ENCODE measurements at regions not wholly inside any gene's neighbourhood (a gene's known extent, or its start where the extent isn't known, plus 50 kb on each side); places are given as distances from the start of the nearest gene placed in this dataset.
"Not testable (repeated sequence)": the region's sequence is repeated elsewhere in the genome, so short reads cannot be mapped to it uniquely, and the experiment has no call there.

DNA sequence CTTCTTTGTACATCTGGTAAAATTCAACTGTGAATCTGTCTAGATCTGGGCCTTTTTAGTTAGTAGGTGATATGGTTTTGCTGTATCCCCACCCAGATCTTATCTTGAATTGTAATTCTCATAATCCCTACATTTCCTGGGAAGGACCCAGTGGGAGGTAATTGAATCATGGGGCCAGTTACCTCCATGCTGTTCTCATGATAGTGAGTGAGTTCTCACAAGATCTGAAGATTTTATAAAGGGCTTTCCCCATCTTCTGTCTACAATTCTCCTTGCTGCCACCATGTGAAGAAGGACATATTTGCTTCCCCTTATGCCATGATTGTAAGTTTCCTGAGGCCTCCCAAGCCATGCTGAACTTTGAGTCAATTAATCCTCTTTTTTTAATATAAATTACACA lies 410.4 kb upstream of the EPHA7 start:
- not testable (repeated sequence) for DNase-seq (ENCODE audit: low read depth); H3K4me3 ChIP-seq (ENCODE audit: low read depth, low read length)

- TF ChIP-seq CTCF (IDR thresholded peaks at IDR 0.05; ENCODE audit: insufficient read depth, low read depth, low read length, missing control alignments): no peak
- no peak for DNase-seq (ENCODE audit: low read depth)
These were observed 409.6 kb upstream of the EPHA7 start for GRCh38 chr6:93829009-93829408.

GRCh38 chr6:93828553-93828952 lies 409.2 kb upstream of the EPHA7 start:
- TF ChIP-seq CTCF (IDR thresholded peaks at IDR 0.05; ENCODE audit: insufficient read depth, low read depth, low read length, missing control alignments): no peak
- DNase-seq (ENCODE audit: low read depth): no peak
- no peak overlapping the region for H3K4me3 ChIP-seq (ENCODE audit: low read depth, low read length)

More at GRCh38 chr6:93829009-93829408, 409.6 kb upstream of the EPHA7 start:
- no peak overlapping the region for H3K4me3 ChIP-seq (ENCODE audit: low read depth, low read length)

DNA sequence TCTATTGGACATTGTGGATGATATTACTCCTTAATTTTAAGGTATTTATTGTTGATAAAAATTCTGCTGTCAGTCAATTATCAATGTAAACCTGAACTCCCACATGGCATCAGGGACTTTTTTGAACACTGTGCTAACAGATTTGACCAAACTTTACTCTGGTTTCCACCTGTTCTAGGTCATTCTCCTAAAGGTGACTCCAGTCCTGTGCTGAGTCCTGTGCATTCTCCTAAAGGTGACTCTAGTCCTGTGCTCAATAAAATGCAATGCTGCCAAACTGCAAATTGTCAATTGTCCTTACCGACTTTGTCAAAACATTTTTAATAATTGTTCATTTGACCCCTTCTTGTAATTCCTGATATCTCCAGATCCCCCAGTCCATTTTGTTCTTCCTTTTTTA lies 408.4 kb upstream of the EPHA7 start:
- TF ChIP-seq CTCF (IDR thresholded peaks at IDR 0.05; ENCODE audit: insufficient read depth, low read depth, low read length, missing control alignments): no peak
- no peak overlapping the region for H3K4me3 ChIP-seq (ENCODE audit: low read depth, low read length)
- DNase-seq (ENCODE audit: low read depth): no peak

DNA sequence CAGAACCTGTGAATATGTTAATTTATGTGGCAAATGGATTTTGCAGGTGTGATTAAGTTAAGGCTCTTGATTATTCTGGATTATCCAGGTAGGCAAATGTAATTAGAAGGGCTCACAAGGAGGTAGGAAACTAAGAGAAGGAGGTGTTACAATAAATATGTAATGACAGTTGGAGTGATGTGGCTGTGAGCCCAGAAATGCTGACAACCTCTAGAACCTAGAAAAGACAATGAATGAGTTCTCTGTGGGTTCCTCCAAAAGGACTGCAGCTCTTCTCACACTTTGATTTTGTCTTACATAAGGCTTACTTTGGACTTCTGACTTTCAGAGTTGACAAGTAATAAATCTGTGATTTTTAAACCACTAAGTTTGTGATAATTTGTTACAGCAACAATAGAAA lies 406.6 kb upstream of the EPHA7 start:
- DNase-seq (ENCODE audit: low read depth): no peak
- no peak for TF ChIP-seq CTCF (IDR thresholded peaks at IDR 0.05; ENCODE audit: insufficient read depth, low read depth, low read length, missing control alignments)
- no peak overlapping the region for H3K4me3 ChIP-seq (ENCODE audit: low read depth, low read length)

DNA sequence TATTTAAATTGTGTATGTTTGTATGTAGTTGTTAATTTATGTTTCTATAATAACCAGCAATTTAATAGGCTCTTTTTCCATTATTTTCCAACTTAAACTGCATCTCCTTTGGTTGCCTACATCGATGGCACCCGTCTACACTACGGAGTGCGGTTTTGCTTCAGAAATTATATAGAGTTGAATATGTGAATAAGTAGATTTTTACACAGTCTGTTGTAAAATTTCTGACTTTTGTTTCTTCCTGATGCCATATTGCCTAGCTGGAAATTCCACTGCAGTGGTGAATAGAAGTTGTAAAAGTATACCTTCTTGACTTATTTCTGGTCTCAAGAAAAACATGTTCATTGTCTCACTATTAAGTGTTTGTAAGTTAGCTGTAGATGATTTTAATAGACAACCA lies 404.1 kb upstream of the EPHA7 start:
- DNase-seq (ENCODE audit: low read depth): no peak
- TF ChIP-seq CTCF (IDR thresholded peaks at IDR 0.05; ENCODE audit: insufficient read depth, low read depth, low read length, missing control alignments): no peak

DNA sequence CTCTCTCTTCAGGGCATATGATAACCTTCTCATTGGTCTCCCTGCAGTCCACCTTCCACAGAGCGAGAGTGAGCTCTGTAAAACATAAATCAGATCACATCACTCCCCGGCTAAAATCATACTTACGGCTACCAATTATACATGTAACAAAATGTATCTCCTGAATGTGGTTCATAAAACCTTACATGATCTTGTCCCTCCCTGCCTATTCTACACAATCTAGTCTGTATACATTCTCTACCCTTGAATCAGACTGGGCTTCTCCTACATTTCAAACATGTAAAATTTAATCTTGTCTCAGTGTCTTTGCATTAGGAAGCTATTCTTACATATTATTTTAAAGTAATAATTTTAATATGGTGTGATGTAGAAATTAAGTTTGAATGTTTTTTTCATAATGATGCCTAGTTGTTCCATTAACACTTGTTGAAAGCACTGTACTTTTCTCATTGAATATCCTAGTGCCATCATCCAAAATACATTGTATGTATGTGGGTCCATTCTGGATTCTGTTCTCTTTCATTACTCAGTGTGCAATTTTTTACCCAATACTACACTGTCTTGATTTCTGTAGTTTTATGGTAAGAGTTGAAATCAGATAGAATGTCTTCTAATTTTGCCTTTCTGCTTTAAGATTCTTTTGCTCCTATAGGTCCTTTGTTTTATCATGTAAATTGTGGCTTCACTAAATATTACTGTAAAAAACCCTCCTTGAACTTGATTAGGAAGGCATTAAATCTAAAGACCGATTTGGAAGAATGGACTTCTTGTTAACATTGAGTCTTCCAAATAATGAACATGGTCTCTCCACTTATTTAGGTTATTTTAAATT lies 403.3 kb upstream of the EPHA7 start:
- no peak for TF ChIP-seq CTCF (IDR thresholded peaks at IDR 0.05; ENCODE audit: insufficient read depth, low read depth, low read length, missing control alignments)
- no peak overlapping the region for H3K4me3 ChIP-seq (ENCODE audit: low read depth, low read length)
- no peak for DNase-seq (ENCODE audit: low read depth)

More for the DNA sequence above, 404.1 kb upstream of the EPHA7 start:
- H3K4me3 ChIP-seq (ENCODE audit: low read depth, low read length): no peak overlapping the region
